Glutamatergic neuron (in vitro differentiated cells): ENCODE measurements at regions not wholly inside any gene's neighbourhood (a gene's known extent, or its start where the extent isn't known, plus 50 kb on each side); places are given as distances from the start of the nearest gene placed in this dataset.

Experiments
- DNase-seq: peaks from one replicate; pipeline ENCODE4 v3.0.0; 2022
- H3K27ac Mint-ChIP-seq: one replicate; pipeline ENCODE4 v1.8.0; 2020; ENCODE audit warnings: mild to moderate bottlenecking, mixed read lengths, inconsistent platforms; ENCODE audit not compliant: unreplicated experiment
- H3K27me3 Mint-ChIP-seq: one replicate; pipeline ENCODE4 v1.8.0; 2020; ENCODE audit warnings: mild to moderate bottlenecking, moderate library complexity, mixed read lengths, inconsistent platforms; ENCODE audit not compliant: unreplicated experiment
- H3K36me3 Mint-ChIP-seq: one replicate; pipeline ENCODE4 v1.8.0; 2020; ENCODE audit warnings: mild to moderate bottlenecking, mixed read lengths, inconsistent platforms; ENCODE audit not compliant: unreplicated experiment
- H3K4me1 Mint-ChIP-seq: one replicate; pipeline ENCODE4 v1.8.0; 2020; ENCODE audit warnings: mild to moderate bottlenecking, low read depth, mixed read lengths, inconsistent platforms; ENCODE audit not compliant: unreplicated experiment
- H3K4me3 Mint-ChIP-seq: one replicate; pipeline ENCODE4 v1.8.0; 2020; ENCODE audit warnings: mild to moderate bottlenecking, mixed read lengths, inconsistent platforms; ENCODE audit not compliant: unreplicated experiment
- H3K9me3 Mint-ChIP-seq: one replicate; pipeline ENCODE4 v1.8.0; 2020; ENCODE audit warnings: mild to moderate bottlenecking, moderate library complexity, mixed read lengths, inconsistent platforms; ENCODE audit not compliant: unreplicated experiment
- CTCF ChIP-seq: fragments of 200-600 bp; sonication (generic); IDR thresholded peaks from one replicate; pipeline ENCODE4 v1.5.0; 2021; ENCODE audit not compliant: partially characterized antibody, unreplicated experiment

GRCh38 chr7:54689394-54690049 is 69.5 kb downstream of the SEC61G start:
- Mint-ChIP-seq H3K27ac (no peak overlapping the region), H3K9me3 (peaks cover 1% of the 10 kb centered on the region), H3K4me3 (no peak overlapping the region), H3K27me3 (no peaks in the 10 kb centered on the region), H3K4me1 (no peaks in the 10 kb centered on the region), H3K36me3 (no peaks in the 10 kb centered on the region)
- no peak for DNase-seq
- TF ChIP-seq CTCF = no peak

- H3K27ac Mint-ChIP-seq = no peak overlapping the region
Observed at GRCh38 chr7:54687462-54688212, 71.4 kb downstream of the SEC61G start.

GRCh38 chr7:54680377-54681005 is 78.5 kb downstream of the SEC61G start:
- no peak overlapping the region for H3K4me3 Mint-ChIP-seq
- no peak for DNase-seq
- no peak overlapping the region for H3K27ac Mint-ChIP-seq
- peaks cover 4% of the 10 kb centered on the region for H3K27me3 Mint-ChIP-seq
- H3K4me1 Mint-ChIP-seq = no peaks in the 10 kb centered on the region
- no peak for TF ChIP-seq CTCF
- H3K36me3 Mint-ChIP-seq = no peaks in the 10 kb centered on the region
- H3K9me3 Mint-ChIP-seq = peaks cover 7% of the 10 kb centered on the region

More at GRCh38 chr7:54687462-54688212, 71.4 kb downstream of the SEC61G start:
- Mint-ChIP-seq H3K4me1 (no peaks in the 10 kb centered on the region), H3K4me3 (no peak overlapping the region), H3K9me3 (peaks cover 1% of the 10 kb centered on the region), H3K36me3 (no peaks in the 10 kb centered on the region), H3K27me3 (no peaks in the 10 kb centered on the region)
- no peak for DNase-seq
- no peak for TF ChIP-seq CTCF

GRCh38 chr7:54679490-54679817 is 79.6 kb downstream of the SEC61G start:
- Mint-ChIP-seq H3K27me3 (peaks cover 4% of the 10 kb centered on the region), H3K9me3 (peaks cover 7% of the 10 kb centered on the region), H3K36me3 (no peaks in the 10 kb centered on the region), H3K4me1 (peaks cover 6% of the 10 kb centered on the region), H3K4me3 (no peak overlapping the region), H3K27ac (no peak overlapping the region)
- no peak for TF ChIP-seq CTCF
- DNase-seq = no peak
